Smooth muscle cell (in vitro differentiated cells): ENCODE measurements at regions not wholly inside any gene's neighbourhood (a gene's known extent, or its start where the extent isn't known, plus 50 kb on each side); places are given as distances from the start of the nearest gene placed in this dataset.

Experiments
- DNase-seq: peaks from one replicate; lab custom pipeline; 2025; ENCODE audit not compliant: unreplicated experiment; lab: John Stamatoyannopoulos, UW
- H2AFZ ChIP-seq: fragments of 200-600 bp; sonication (generic); 2 replicates; pipeline ENCODE4 v1.6.0; 2016; ENCODE audit warnings: antibody characterized with exemption, low read depth, mild to moderate bottlenecking
- H3F3A ChIP-seq: fragments of 200-600 bp; sonication (generic); 2 replicates; pipeline ENCODE4 v1.6.0; 2017; ENCODE audit warnings: antibody characterized with exemption, low read depth
- H3K27ac ChIP-seq: fragments of 200-600 bp; sonication (generic); 2 replicates; pipeline ENCODE4 v1.5.1; 2016; ENCODE audit warnings: low read depth, mild to moderate bottlenecking
- H3K27me3 ChIP-seq: fragments of 200-600 bp; sonication (generic); 2 replicates; pipeline ENCODE4 v1.6.1; 2016; ENCODE audit warnings: low read depth, mild to moderate bottlenecking
- H3K36me3 ChIP-seq: fragments of 200-600 bp; sonication (generic); 2 replicates; pipeline ENCODE4 v1.5.1; 2016; ENCODE audit warnings: low read depth
- H3K4me1 ChIP-seq: fragments of 200-600 bp; sonication (generic); 2 replicates; pipeline ENCODE4 v1.5.1; 2016; ENCODE audit warnings: low read depth
- H3K4me2 ChIP-seq: fragments of 200-600 bp; sonication (generic); 2 replicates; pipeline ENCODE4 v1.6.0; 2016; ENCODE audit warnings: mild to moderate bottlenecking
- H3K4me3 ChIP-seq: fragments of 200-600 bp; sonication (generic); 2 replicates; pipeline ENCODE4 v1.5.1; 2016; ENCODE audit warnings: mild to moderate bottlenecking
- H3K79me2 ChIP-seq: fragments of 200-600 bp; sonication (generic); 2 replicates; pipeline ENCODE4 v1.6.0; 2016; ENCODE audit warnings: low read depth, mild to moderate bottlenecking
- H3K9ac ChIP-seq: fragments of 200-600 bp; sonication (generic); 2 replicates; pipeline ENCODE4 v1.6.0; 2016; ENCODE audit warnings: low read depth
- H3K9me3 ChIP-seq: fragments of 200-600 bp; sonication (generic); replicated peaks from 2 replicates; pipeline ENCODE4 v1.5.1; 2016; ENCODE audit warnings: low read depth
- H4K20me1 ChIP-seq: fragments of 200-600 bp; sonication (generic); 2 replicates; pipeline ENCODE4 v1.6.0; 2016; ENCODE audit warnings: low read depth
- WGBS: methylation state at CpG from one replicate; pipeline ENCODE4 v1.1.7; 2016; ENCODE audit warnings: low lambda C conversion rate; 5-methylcytosine and 5-hydroxymethylcytosine counted together
- TF ChIP-seq, protein P1 (sequence below): fragments of 200-600 bp; sonication (generic); IDR thresholded peaks from 2 replicates; pipeline ENCODE4 v1.5.1; 2017; ENCODE audit warnings: borderline replicate concordance, mild to moderate bottlenecking, antibody characterized with exemption; ENCODE audit not compliant: insufficient read depth, poor library complexity, severe bottlenecking

DNA sequence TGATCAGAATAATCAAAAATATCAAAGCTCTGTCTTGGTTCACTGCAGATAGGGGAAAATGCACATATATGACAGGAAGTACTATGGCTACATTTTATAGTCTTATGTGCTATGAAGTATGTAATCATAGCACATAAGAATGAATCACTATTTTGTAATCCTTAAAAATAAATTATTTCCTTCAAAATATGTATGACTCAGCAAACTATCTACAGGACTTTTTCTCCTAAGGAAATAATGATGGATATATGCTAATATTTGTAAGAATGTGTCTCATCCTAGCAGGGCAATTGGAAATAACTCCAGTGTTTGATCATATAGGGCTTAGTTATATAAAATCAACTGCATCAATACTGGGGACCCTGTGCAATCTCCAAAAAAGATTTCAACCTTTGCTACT is 85.1 kb downstream of the SLC24A2 start:
- H3K79me2 ChIP-seq = no peaks in the 10 kb centered on the region
- TF ChIP-seq, protein P1, sequence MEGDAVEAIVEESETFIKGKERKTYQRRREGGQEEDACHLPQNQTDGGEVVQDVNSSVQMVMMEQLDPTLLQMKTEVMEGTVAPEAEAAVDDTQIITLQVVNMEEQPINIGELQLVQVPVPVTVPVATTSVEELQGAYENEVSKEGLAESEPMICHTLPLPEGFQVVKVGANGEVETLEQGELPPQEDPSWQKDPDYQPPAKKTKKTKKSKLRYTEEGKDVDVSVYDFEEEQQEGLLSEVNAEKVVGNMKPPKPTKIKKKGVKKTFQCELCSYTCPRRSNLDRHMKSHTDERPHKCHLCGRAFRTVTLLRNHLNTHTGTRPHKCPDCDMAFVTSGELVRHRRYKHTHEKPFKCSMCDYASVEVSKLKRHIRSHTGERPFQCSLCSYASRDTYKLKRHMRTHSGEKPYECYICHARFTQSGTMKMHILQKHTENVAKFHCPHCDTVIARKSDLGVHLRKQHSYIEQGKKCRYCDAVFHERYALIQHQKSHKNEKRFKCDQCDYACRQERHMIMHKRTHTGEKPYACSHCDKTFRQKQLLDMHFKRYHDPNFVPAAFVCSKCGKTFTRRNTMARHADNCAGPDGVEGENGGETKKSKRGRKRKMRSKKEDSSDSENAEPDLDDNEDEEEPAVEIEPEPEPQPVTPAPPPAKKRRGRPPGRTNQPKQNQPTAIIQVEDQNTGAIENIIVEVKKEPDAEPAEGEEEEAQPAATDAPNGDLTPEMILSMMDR = no peak
- H3K27me3 ChIP-seq = no peaks in the 10 kb centered on the region
- DNase-seq = no peak
- H3K4me3 ChIP-seq = no peak overlapping the region
- H3K4me2 ChIP-seq = no peak overlapping the region
- no peaks in the 10 kb centered on the region for H4K20me1 ChIP-seq
- H2AFZ ChIP-seq = no peak overlapping the region
- no peaks in the 10 kb centered on the region for H3K4me1 ChIP-seq
- no peaks in the 10 kb centered on the region for H3K9me3 ChIP-seq
- no peak overlapping the region for H3K9ac ChIP-seq
- no peak overlapping the region for H3K27ac ChIP-seq
- H3F3A ChIP-seq = no peaks in the 10 kb centered on the region
- H3K36me3 ChIP-seq = no peaks in the 10 kb centered on the region

DNA sequence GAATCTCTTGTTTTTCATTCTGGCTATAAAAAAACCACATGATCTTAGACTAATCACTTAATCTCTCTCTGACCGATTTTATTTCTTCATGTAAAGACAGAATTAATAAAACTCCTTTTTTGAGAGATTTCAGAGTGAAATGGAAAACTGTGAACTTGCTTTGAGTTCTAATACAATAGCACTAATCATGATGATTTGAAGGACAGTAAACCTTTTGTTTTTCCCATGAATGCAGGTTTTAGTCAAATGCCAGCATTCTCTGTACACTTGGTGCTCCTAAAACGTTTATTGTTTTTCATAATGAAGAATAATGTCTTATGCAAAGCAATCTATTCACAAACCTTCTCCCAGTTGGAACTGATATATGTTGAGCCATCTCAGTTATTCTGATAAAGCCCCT is 86.8 kb downstream of the SLC24A2 start:
- TF ChIP-seq, protein P1 = no peak
- WGBS = 51% methylated on average over 2 of the region's 2 CpGs
- Histone ChIP-seq H3K79me2 (no peaks in the 10 kb centered on the region), H4K20me1 (no peaks in the 10 kb centered on the region), H2AFZ (no peak overlapping the region), H3K27me3 (no peaks in the 10 kb centered on the region), H3K4me2 (no peak overlapping the region), H3K9me3 (no peaks in the 10 kb centered on the region), H3K9ac (no peak overlapping the region), H3F3A (no peaks in the 10 kb centered on the region), H3K27ac (no peak overlapping the region), H3K36me3 (no peaks in the 10 kb centered on the region), H3K4me1 (no peaks in the 10 kb centered on the region), H3K4me3 (no peak overlapping the region)
- DNase-seq = no peak

DNA sequence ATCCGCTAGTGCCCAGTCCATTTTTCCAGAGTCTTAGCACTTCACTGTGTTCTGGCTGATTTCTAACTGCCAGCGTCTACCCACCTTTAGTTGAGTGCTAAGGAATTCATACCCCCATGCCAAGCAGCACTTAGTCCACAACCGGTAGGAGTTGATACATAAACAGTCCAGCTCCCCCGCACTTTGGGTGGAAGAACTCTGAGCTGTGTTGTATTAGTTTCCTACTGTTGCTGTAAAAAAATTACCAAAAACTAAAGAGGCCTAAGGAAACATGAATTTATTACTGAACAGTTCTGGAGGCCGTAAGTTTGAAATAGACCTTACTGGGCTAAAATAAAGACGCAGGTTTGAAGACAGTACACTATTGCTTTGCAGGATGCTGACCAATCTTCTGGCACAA is 87.6 kb downstream of the SLC24A2 start:
- TF ChIP-seq, protein P1 = no peak
- WGBS = 96% methylated on average over 6 of the region's 6 CpGs

DNA sequence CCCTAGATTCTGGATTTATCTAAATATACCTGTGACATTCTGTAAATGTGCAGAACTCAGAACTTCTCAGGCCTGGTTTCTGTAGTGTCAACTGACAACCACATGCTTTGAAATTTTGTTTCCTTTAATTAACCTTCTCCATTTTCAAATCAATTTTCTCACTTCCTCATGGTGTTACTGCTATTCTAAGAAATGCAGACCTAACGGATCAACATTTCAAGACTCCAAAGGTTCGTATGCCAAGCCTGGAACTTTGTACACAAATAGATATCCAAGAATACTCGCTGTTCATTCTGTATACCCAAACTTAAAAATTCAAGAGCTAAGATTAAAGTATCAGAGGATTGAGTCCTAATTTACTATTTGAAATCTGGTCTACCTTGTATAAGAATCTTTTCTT is 88.1 kb downstream of the SLC24A2 start:
- Histone ChIP-seq H3K4me2 (no peak overlapping the region), H3K36me3 (no peaks in the 10 kb centered on the region), H3F3A (no peaks in the 10 kb centered on the region), H3K27me3 (no peaks in the 10 kb centered on the region), H2AFZ (no peak overlapping the region), H3K4me1 (no peaks in the 10 kb centered on the region), H3K9me3 (no peaks in the 10 kb centered on the region), H3K4me3 (no peak overlapping the region), H3K9ac (no peak overlapping the region), H3K79me2 (no peaks in the 10 kb centered on the region), H3K27ac (no peak overlapping the region), H4K20me1 (no peaks in the 10 kb centered on the region)
- 88% methylated on average over 3 of the region's 3 CpGs for WGBS
- DNase-seq = no peak
- TF ChIP-seq, protein P1 = no peak

More for the DNA sequence above, 87.6 kb downstream of the SLC24A2 start:
- H3K36me3 ChIP-seq = no peaks in the 10 kb centered on the region
- no peak overlapping the region for H3K4me3 ChIP-seq
- no peak overlapping the region for H3K9ac ChIP-seq
- H3F3A ChIP-seq = no peaks in the 10 kb centered on the region
- H4K20me1 ChIP-seq = no peaks in the 10 kb centered on the region
- H3K4me1 ChIP-seq = no peaks in the 10 kb centered on the region
- no peak overlapping the region for H3K4me2 ChIP-seq
- no peaks in the 10 kb centered on the region for H3K9me3 ChIP-seq
- DNase-seq = no peak
- no peak overlapping the region for H2AFZ ChIP-seq
- no peak overlapping the region for H3K27ac ChIP-seq
- no peaks in the 10 kb centered on the region for H3K79me2 ChIP-seq
- no peaks in the 10 kb centered on the region for H3K27me3 ChIP-seq
